SK-N-SH treated with all-trans-retinoic acid at 6 μM for 48 hours (cell line): ENCODE measurements at regions not wholly inside any gene's neighbourhood (a gene's known extent, or its start where the extent isn't known, plus 50 kb on each side); places are given as distances from the start of the nearest gene placed in this dataset.

Experiments used
- ATAC-seq: fragments of 200-7000 bp; cut with Tn5 transposase; 3 replicates; pipeline ENCODE4 v1.9.1; 2020; ENCODE audit warnings: mild to moderate bottlenecking, moderate library complexity
- ARNTL ChIP-seq: fragments of 450-650 bp; formaldehyde crosslinking; IDR thresholded peaks from 2 replicates; pipeline ENCODE4 v1.5.0; 2020; ENCODE audit warnings: low read depth, mild to moderate bottlenecking, moderate library complexity, borderline replicate concordance
- BACH2 ChIP-seq: fragments of 250-450 bp; sonication (Bioruptor Pico); IDR thresholded peaks from 2 replicates; pipeline ENCODE4 v1.9.0; 2021; ENCODE audit warnings: mild to moderate bottlenecking, borderline replicate concordance
- CREB5 ChIP-seq: fragments of 250-450 bp; sonication (Bioruptor Pico); IDR thresholded peaks from 2 replicates; pipeline ENCODE4 v1.5.1; 2020; ENCODE audit warnings: low read depth, mild to moderate bottlenecking, moderate library complexity
- CSDC2 ChIP-seq: fragments of 250-450 bp; sonication (Bioruptor Pico); IDR thresholded peaks from 2 replicates; pipeline ENCODE4 v1.5.0; 2020; ENCODE audit warnings: mild to moderate bottlenecking, moderate library complexity
- ESRRG ChIP-seq: fragments of 250-450 bp; sonication (Bioruptor Pico); IDR thresholded peaks from 2 replicates; pipeline ENCODE4 v1.6.1; 2021; ENCODE audit warnings: mild to moderate bottlenecking
- GLIS3 ChIP-seq: fragments of 250-450 bp; sonication (Bioruptor Pico); IDR thresholded peaks from 2 replicates; pipeline ENCODE4 v1.5.0; 2020; ENCODE audit warnings: mild to moderate bottlenecking, moderate library complexity
- OSR1 ChIP-seq: fragments of 250-450 bp; sonication (Bioruptor Pico); IDR thresholded peaks from 2 replicates; pipeline ENCODE4 v1.8.0; 2022; ENCODE audit warnings: moderate library complexity, mild to moderate bottlenecking, inconsistent platforms
- POU6F1 ChIP-seq: fragments of 250-450 bp; sonication (Bioruptor Pico); IDR thresholded peaks from 2 replicates; pipeline ENCODE4 v1.8.0; 2021; ENCODE audit warnings: low read depth, mild to moderate bottlenecking, moderate library complexity, borderline replicate concordance
- SNAI2 ChIP-seq: fragments of 250-450 bp; sonication (Bioruptor Pico); IDR thresholded peaks from 2 replicates; pipeline ENCODE4 v1.5.0; 2020; ENCODE audit warnings: mild to moderate bottlenecking, moderate library complexity
- TCF4 ChIP-seq: fragments of 250-450 bp; sonication (Bioruptor Pico); IDR thresholded peaks from 2 replicates; pipeline ENCODE4 v1.8.0; 2021; ENCODE audit warnings: mild to moderate bottlenecking, moderate library complexity, borderline replicate concordance
- TSHZ2 ChIP-seq: fragments of 250-450 bp; sonication (Bioruptor Pico); IDR thresholded peaks from 2 replicates; pipeline ENCODE4 v1.5.0; 2020; ENCODE audit warnings: mild to moderate bottlenecking, moderate library complexity
- ZFP3 ChIP-seq: fragments of 250-450 bp; sonication (Bioruptor Pico); IDR thresholded peaks from 2 replicates; pipeline ENCODE4 v1.5.0; 2020; ENCODE audit warnings: mild to moderate bottlenecking, moderate library complexity
- ZFP30 ChIP-seq: fragments of 450-650 bp; formaldehyde crosslinking; IDR thresholded peaks from 2 replicates; pipeline ENCODE4 v1.5.0; 2022; ENCODE audit warnings: mild to moderate bottlenecking, moderate library complexity
- ZNF565 ChIP-seq: fragments of 450-650 bp; formaldehyde crosslinking; conservative IDR thresholded peaks from 2 replicates; pipeline ENCODE4 v1.5.0; 2020; ENCODE audit warnings: low read depth, mild to moderate bottlenecking, moderate library complexity
- ZNF70 ChIP-seq: fragments of 450-650 bp; formaldehyde crosslinking; IDR thresholded peaks from 2 replicates; pipeline ENCODE4 v1.5.0; 2020; ENCODE audit warnings: mild to moderate bottlenecking, moderate library complexity
- ZNF8 ChIP-seq: fragments of 450-650 bp; formaldehyde crosslinking; IDR thresholded peaks from 2 replicates; pipeline ENCODE4 v1.5.0; 2020; ENCODE audit warnings: mild to moderate bottlenecking, moderate library complexity

GRCh38 chr2:128412181-128412871 lies 93.7 kb upstream of the HS6ST1 start (continued):
- TF ChIP-seq ZFP3 (CRISPR knock-in tag) (no peak), SNAI2 (no peak)
- TF ChIP-seq, all 23 proteins: peak for 0

- ATAC-seq: no peak
- TF ChIP-seq ZNF565 (CRISPR knock-in tag) (no peak), GLIS3 (CRISPR knock-in tag) (no peak), CREB5 (CRISPR knock-in tag) (no peak), ZFP3 (CRISPR knock-in tag) (no peak), OSR1 (no peak), BACH2 (CRISPR knock-in tag) (no peak), ARNTL (no peak), ZNF8 (CRISPR knock-in tag) (no peak), POU6F1 (CRISPR knock-in tag) (no peak), CSDC2 (no peak)
Observed at GRCh38 chr2:128413014-128413717, 94.5 kb upstream of the HS6ST1 start.

GRCh38 chr2:128413718-128414341 lies 95.2 kb upstream of the HS6ST1 start:
- peak; percentile 36; the same call in 1 of the 3 replicates for ATAC-seq
- TF ChIP-seq TCF4 (CRISPR knock-in tag) (peak; percentile 88; the same call in 1 of the 2 replicates), TSHZ2 (CRISPR knock-in tag) (peak; percentile 62; the same call in 1 of the 2 replicates), ESRRG (CRISPR knock-in tag) (no peak)

GRCh38 chr2:128414351-128414750 lies 95.7 kb upstream of the HS6ST1 start:
- no peak for TF ChIP-seq CREB5 (CRISPR knock-in tag)
- TF ChIP-seq CSDC2: no peak
- no peak for TF ChIP-seq ZNF70 (CRISPR knock-in tag)
- TF ChIP-seq POU6F1 (CRISPR knock-in tag): no peak
- TF ChIP-seq ZFP30 (CRISPR knock-in tag): no peak
- ATAC-seq: no peak
